ENCODE measurements at regions not wholly inside any gene's neighbourhood (a gene's known extent, or its start where the extent isn't known, plus 50 kb on each side); places are given as distances from the start of the nearest gene placed in this dataset.

DNA sequence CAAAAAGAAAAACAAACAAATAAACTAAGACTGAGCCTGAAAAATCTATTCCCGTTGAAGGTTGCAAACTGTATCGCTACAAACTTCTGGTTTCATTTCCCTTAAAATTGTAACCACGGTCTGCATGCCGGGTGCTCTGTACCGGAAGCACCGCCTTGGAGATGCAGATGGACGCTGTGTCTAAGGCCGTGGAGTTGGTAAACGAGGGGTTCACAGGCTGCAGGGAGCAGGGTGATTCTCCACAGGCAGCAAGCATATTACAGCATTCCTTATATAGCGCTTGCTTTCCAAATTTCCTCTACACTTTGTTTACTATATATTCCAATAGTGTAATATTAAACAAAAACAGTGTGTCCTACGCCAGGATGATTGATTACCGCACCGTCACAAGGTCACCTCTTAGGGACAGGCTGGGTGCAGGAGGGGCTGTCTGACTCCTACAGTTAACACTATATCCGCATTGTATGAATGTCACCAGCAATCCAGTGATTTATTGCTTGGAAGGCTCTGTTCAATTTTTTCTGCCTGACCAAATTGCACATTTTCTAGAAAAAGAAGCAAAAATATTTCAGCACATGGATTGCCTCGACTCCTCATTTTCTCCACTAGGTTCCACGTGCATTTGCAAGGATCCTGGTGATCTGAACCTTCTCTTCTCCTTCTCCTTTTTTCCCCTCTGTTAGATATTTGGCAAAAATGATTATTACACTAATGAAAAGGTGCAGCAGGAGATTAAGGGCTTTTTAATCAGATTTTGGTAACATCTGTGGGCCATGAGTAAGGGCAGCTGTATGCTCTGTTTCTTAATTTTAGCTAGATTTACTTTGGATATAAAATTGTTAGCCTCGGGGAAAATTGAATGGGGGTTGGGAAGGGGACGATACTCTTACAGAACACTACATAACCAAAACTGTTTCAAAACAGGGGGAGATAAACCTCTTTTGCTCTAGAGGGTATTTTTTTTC, 325.8 kb upstream of the MGMT start:
- no peaks in the 10 kb centered on the region for H3K9me1 ChIP-seq (ENCODE audit: control insufficient read depth, insufficient read depth, low read length)
- no peak overlapping the region for H2AFZ ChIP-seq (ENCODE audit: low read depth, low read length)
- no peak overlapping the region for H3K9ac ChIP-seq (ENCODE audit: insufficient read depth in 1 of 2, low read depth in 2 of 2, low read length in 2 of 2)
- H3K4me3 ChIP-seq, result no peak overlapping the region
- FAIRE-seq (no peak), DNase-seq (ENCODE audit: extremely low read depth in 1 of 4, low spot score in 3 of 4) (no peak), ATAC-seq (no peak)
- no peaks in the 10 kb centered on the region for H4K20me1 ChIP-seq (replicated peaks; ENCODE audit: control insufficient read depth, insufficient read depth, low read length)
- H3K79me2 ChIP-seq (ENCODE audit: control insufficient read depth, insufficient read depth, low read length), result no peaks in the 10 kb centered on the region
- CTCF ChIA-PET (ENCODE audit: low intra/inter-chr PET ratio), result no interaction called here
- POLR2A ChIA-PET, result no interaction called here
- H3K27ac ChIP-seq (ENCODE audit: extremely low read depth, low read depth, low read length), result no peak overlapping the region
- BruUV-seq (replicated peaks), result no TSS peak
- WGBS (ENCODE audit: insufficient coverage, low coverage, missing lambda C conversion rate), result 0% methylated on average over 18 of the region's 18 CpGs
- H3K27me3 ChIP-seq (ENCODE audit: control insufficient read depth in 2 of 2, insufficient read depth in 2 of 2, low read length in 2 of 2), result peaks cover 4 to 13% of the 10 kb centered on the region in 2 experiments; a peak in 3 of 5 replicates
- TF ChIP-seq, protein P1, sequence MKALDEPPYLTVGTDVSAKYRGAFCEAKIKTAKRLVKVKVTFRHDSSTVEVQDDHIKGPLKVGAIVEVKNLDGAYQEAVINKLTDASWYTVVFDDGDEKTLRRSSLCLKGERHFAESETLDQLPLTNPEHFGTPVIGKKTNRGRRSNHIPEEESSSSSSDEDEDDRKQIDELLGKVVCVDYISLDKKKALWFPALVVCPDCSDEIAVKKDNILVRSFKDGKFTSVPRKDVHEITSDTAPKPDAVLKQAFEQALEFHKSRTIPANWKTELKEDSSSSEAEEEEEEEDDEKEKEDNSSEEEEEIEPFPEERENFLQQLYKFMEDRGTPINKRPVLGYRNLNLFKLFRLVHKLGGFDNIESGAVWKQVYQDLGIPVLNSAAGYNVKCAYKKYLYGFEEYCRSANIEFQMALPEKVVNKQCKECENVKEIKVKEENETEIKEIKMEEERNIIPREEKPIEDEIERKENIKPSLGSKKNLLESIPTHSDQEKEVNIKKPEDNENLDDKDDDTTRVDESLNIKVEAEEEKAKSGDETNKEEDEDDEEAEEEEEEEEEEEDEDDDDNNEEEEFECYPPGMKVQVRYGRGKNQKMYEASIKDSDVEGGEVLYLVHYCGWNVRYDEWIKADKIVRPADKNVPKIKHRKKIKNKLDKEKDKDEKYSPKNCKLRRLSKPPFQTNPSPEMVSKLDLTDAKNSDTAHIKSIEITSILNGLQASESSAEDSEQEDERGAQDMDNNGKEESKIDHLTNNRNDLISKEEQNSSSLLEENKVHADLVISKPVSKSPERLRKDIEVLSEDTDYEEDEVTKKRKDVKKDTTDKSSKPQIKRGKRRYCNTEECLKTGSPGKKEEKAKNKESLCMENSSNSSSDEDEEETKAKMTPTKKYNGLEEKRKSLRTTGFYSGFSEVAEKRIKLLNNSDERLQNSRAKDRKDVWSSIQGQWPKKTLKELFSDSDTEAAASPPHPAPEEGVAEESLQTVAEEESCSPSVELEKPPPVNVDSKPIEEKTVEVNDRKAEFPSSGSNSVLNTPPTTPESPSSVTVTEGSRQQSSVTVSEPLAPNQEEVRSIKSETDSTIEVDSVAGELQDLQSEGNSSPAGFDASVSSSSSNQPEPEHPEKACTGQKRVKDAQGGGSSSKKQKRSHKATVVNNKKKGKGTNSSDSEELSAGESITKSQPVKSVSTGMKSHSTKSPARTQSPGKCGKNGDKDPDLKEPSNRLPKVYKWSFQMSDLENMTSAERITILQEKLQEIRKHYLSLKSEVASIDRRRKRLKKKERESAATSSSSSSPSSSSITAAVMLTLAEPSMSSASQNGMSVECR (CRISPR knock-in tag; IDR thresholded peaks at IDR 0.05), result no peak
- TF ChIP-seq, protein P2, sequence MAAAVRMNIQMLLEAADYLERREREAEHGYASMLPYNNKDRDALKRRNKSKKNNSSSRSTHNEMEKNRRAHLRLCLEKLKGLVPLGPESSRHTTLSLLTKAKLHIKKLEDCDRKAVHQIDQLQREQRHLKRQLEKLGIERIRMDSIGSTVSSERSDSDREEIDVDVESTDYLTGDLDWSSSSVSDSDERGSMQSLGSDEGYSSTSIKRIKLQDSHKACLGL (CRISPR knock-in tag; IDR thresholded peaks at IDR 0.05; ENCODE audit: borderline replicate concordance, poor library complexity, severe bottlenecking), result no peak
- no peak for TF ChIP-seq ZNF175 (CRISPR knock-in tag; IDR thresholded peaks at IDR 0.05; ENCODE audit: low read depth)
- no peak for TF ChIP-seq TAF15 (IDR thresholded peaks at IDR 0.05; ENCODE audit: low read depth, low read length)
- TF ChIP-seq PML (IDR thresholded peaks at IDR 0.05; ENCODE audit: low read length), result no peak
- TF ChIP-seq, protein P3, sequence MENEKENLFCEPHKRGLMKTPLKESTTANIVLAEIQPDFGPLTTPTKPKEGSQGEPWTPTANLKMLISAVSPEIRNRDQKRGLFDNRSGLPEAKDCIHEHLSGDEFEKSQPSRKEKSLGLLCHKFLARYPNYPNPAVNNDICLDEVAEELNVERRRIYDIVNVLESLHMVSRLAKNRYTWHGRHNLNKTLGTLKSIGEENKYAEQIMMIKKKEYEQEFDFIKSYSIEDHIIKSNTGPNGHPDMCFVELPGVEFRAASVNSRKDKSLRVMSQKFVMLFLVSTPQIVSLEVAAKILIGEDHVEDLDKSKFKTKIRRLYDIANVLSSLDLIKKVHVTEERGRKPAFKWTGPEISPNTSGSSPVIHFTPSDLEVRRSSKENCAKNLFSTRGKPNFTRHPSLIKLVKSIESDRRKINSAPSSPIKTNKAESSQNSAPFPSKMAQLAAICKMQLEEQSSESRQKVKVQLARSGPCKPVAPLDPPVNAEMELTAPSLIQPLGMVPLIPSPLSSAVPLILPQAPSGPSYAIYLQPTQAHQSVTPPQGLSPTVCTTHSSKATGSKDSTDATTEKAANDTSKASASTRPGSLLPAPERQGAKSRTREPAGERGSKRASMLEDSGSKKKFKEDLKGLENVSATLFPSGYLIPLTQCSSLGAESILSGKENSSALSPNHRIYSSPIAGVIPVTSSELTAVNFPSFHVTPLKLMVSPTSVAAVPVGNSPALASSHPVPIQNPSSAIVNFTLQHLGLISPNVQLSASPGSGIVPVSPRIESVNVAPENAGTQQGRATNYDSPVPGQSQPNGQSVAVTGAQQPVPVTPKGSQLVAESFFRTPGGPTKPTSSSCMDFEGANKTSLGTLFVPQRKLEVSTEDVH (IDR thresholded peaks at IDR 0.05; ENCODE audit: low read depth, partially characterized antibody), result no peak
- intact Hi-C loops (cut with micrococcal nuclease), result no loop called here
- H3K4me2 ChIP-seq (ENCODE audit: insufficient read depth, low read length), result no peak overlapping the region
- in situ Hi-C loops (cut with MboI), result no loop called here
- H3K4me1 ChIP-seq (replicated peaks in 1 of 2; ENCODE audit: control insufficient read depth in 2 of 2, insufficient read depth in 2 of 2, low read length in 2 of 2), result no peaks in the 10 kb centered on the region
- H3K36me3 ChIP-seq (ENCODE audit: control insufficient read depth, insufficient read depth, low read length), result no peaks in the 10 kb centered on the region
- H3K9me3 ChIP-seq (replicated peaks; ENCODE audit: control insufficient read depth, insufficient read depth, low read depth, low read length), result no peaks in the 10 kb centered on the region

Data from K562 (cell line).